Suppressor macrophage treated with lipopolysaccharide for 4 hours (primary cell): ENCODE measurements at regions not wholly inside any gene's neighbourhood (a gene's known extent, or its start where the extent isn't known, plus 50 kb on each side); places are given as distances from the start of the nearest gene placed in this dataset.

Experiments
- DNase-seq: peaks from one replicate; pipeline ENCODE4 v3.0.0-alpha.2; 2020

DNA sequence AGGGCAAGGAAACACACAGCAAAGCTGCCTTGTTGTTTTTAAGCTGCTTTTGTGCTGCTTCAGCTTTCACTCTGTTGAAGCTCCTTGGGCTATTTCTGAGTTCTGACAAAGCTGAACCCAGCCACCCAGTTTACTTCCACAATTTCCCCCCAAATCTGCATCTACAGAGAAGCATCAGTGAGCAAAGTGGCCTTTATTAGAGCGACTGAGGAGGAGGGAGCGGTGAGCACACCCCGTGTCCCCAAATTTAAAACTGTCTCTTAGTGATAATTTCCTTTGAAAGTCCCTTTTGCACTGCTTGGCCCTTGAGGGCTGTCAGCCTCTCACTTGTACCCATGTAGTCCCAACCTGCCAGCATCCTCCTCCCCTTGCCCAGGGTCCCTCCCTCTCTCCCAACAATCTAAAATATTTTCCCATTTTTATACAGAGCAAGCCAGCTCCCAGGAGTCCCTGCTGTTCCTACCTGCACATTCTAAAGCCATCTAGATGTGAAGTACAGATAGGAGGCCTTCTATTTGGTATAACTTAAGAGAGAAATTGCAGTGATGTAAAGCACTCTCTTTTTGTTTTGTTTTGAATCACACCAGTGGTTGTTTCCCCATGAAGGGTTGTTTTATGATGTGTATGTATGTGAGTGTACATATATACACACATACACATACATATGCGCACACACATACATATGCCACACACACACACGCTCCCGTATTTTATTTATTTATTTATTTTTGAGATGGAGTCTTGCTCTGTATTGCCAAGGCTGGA lies 313.5 kb downstream of the TLE4 start:
- DNase-seq = no peak

- no peak for DNase-seq
Measured at GRCh38 chr9:79884546-79884945, 312.8 kb downstream of the TLE4 start.

- no peak for DNase-seq
Measured at GRCh38 chr9:79883073-79883645, 311.4 kb downstream of the TLE4 start.

DNA sequence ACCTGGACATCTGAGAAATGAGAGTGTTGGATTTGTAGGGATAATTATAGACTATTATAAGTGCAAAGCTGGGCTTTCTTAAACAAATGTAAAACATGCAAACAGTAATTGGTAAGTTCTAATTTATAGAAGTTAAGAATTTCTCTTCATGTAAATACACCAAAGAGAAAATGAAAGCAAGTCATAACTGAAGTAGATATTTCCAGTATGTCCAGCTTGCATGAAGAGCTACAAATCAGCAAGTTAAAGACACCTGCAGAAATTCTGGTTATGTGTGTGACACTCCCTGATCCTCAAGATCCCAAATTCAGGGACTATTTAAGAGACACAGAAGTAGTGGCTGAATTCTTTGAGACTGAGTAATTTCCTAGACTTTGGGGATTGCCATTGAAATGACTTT lies 308.9 kb downstream of the TLE4 start:
- DNase-seq = peak; percentile 28

DNA sequence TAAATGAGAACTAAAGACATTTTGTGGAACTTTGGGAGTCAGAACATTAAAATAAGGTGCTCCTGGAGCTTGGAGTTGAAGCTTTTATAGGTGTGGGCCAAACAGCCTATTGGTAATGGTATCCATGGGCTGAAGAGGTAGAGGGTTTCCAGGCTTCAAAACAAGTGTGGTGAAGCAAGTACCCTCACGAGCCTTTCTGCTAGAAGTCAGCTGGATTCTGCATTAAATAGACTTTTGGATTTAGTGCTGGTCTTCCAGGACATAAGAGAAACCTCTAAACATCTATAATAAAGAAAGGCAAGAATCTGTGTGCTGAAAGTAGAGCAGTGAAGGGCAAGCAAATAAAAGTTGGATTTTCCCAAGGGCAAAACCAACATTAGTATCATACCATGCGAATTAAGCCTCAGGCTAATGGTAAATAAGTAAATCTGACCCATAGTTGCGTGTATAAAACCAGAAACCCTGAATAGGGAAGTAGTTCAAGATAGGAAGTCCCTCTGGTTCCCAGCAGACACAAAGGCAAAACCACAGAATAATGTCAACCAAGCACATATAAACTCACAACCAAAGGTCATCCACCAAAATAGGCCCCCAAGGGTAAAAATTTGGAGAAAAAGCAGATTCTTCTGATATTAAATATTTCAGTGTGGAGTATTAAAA lies 306.3 kb downstream of the TLE4 start:
- DNase-seq = peak; percentile 87

DNA sequence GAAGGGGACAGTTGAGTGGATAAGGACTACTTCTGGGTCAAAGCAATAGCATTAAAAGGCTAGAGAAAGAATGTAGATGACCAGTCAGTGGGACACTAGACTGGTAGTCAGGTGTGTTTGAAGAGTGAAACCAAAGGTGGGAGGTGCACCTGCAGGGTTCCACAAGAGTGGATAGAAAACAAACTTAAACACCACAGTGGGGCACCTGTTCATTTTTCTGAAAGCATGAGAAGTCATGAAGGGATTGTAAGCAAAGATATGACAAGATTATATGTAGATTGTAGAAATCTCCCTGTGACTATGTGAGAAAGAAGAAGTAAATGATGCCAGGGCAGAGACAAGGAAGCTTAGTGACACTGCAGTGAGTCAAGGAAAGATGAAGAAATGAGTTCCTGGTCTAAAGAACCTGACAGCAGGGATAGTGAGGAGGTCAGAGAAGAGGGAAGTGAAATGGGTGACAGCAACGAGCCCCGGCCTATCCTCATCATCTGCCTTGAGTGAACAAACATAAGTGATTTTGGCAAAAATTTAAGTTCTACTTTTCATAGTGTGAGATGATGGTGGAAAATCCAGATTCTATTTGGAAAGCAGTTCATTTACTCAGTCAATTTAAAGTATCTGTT lies 296.9 kb downstream of the TLE4 start:
- DNase-seq = peak; percentile 94

GRCh38 chr9:79862921-79863890 lies 291.4 kb downstream of the TLE4 start:
- no peak for DNase-seq

- DNase-seq = peak; percentile 32
Measured at GRCh38 chr9:79858508-79858907, 286.7 kb downstream of the TLE4 start.

DNA sequence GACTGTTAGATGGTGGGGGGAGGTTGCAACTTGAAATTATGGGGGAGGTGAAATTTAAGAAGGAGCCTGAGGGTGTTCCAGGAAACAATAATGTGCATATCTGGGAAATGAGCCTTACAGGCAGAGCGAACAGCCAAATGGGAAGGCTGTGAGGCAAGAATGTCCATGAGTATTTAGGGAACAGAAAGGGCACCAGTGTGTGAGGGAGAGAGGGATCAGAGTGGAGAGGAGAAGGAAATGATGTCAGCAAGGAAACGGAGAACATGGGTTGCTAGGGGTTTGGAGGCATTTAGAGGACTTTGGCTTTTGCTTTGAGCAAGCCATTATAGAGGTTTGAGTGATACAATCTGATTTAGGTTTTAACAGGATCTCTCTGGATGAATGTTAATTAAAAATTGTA lies 285.4 kb downstream of the TLE4 start:
- DNase-seq = peak; percentile 73

DNA sequence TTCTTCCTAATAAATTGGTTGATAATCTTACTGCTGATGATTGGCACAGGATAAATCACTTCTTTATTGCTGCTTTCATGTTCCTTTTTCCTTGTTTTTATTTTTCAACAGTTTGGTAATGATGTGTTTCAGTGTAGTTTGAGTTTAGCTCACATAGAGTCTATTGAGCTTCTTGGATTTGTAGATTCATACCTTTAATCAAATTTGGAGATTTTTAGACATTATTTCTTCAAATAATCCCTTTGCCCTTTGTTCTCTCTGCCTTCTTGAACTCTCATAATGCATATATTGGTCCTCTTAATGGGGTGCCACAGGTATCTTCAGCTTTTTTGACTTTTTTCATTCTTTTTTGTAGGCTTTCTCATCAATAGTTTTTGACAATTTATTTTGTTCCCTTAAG lies 275.3 kb downstream of the TLE4 start:
- no peak for DNase-seq

DNA sequence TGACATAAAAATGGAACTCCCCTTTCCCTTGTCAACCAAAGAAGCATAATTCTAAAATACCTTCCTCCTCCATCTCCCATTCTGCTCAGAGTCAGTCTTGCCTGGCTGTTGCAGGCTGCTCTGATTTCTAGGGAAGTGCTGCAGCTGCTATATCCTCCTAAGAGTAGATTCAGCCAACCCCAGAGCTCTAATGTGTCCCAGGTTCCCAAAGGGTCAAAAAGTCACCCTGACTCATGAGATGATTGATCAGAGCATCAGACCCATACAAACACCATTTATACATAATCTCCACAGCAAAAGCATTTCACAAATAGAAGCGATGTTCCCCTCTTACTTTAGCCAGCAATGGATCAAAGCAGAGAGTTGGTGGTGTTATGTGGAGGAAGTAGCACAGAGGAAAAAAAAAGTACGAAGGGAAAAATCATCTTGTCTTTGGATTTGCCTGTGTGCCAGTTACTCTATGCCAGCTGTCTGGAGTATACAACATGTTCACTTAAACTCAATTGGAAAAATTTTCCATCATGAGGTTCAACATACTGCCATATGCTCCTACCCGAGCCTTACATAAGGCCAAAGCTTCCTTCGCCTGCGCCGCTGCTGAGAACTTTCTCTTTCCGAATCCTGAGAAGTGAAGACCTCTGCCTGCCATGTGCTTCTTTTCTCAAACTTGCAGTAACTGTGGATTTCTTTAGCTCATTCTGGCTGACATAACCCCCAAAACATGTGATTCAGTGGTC lies 258.0 kb downstream of the TLE4 start:
- DNase-seq = no peak

- DNase-seq = no peak
Measured at GRCh38 chr9:79824265-79824664, 252.5 kb downstream of the TLE4 start.

GRCh38 chr9:79817438-79818004 lies 245.8 kb downstream of the TLE4 start:
- no peak for DNase-seq

- DNase-seq = peak; percentile 40
Measured at GRCh38 chr9:79813258-79813638, 241.5 kb downstream of the TLE4 start.

DNA sequence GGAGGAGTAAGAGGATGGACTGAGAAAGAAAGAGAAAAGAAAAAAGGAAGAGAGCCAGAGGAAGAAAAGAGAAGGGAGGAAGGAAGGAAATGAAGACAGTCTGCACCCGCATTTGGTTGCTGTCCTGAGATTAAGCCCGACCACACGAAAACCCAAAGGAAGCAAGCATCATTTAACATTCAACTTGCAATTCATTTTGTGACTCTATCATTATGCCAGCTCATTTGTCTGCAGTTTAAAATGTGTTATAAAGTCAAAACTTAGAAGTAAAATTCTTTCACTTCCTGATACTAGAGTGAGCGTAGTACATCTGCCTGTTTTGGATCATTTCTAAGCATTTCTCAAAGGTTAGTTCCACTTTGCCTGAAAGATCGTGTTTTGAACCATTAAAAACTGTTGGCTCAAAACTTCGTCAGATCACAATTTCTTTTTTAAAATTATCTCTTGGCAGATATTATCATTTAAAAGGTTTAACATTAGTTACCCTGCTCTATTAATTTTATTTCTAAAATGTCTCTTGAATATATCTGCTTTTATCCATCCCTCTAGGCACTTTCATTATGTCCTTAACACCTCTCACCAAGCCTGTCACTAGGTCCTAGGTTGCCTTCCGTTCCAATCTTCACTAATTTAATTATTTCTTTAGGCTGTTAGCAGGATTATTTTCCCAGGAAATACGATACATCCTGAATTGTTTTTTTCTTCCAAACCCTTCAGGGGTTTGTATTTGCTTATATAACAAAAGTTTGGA lies 240.9 kb downstream of the TLE4 start:
- peak; percentile 60 for DNase-seq

GRCh38 chr9:79812099-79812498 lies 240.3 kb downstream of the TLE4 start:
- peak; percentile 13 for DNase-seq

GRCh38 chr9:79809931-79810330 lies 238.2 kb downstream of the TLE4 start:
- DNase-seq = peak; percentile 21

GRCh38 chr9:79809316-79809876 lies 237.6 kb downstream of the TLE4 start:
- DNase-seq = no peak

DNA sequence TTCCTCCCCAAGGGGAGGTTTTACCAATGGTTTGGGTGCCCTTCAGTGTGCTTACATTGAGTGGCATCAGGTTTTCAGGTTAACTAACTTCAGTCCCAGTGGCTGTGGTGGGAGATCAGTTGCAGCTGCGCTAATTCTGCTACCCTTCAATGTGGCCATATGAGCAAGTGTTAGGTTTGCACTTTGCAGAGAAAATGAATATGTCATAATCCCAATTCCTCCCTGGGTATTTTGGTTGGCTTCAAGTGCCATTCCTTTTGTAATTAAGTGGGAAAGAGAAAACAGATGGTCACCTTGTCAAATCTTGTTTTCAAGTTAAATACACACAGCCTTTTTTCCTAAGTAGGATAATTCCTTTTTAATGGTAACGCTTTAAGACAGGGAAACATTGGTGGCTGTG lies 236.2 kb downstream of the TLE4 start:
- no peak for DNase-seq

DNA sequence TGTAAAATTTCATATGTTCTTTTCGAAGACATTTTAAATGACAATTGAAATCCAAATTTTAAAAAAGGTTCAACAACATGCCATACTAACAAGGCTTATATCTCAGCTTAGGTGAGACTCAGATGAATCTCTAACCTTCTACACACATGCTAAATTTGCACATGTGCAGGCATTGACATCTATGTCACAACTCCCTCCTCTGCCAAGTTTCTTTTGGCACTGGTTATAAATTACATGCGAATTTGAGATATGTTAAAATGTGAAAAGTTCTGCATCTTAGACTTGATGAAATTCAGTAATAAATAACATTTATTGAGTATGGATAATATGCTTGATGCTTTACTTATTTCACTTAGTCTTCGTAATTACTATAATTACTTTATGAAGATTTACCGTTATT lies 234.3 kb downstream of the TLE4 start:
- DNase-seq = no peak
